Adrenal gland (tissue), 9 donors: ENCODE measurements at regions not wholly inside any gene's neighbourhood (a gene's known extent, or its start where the extent isn't known, plus 50 kb on each side); places are given as distances from the start of the nearest gene placed in this dataset.

Experiments
- DNase-seq, 7 donors: peaks; one replicate each; pipeline ENCODE4 v3.0.0-alpha.2; 2019 to 2020
- H3K27ac ChIP-seq, 5 donors: fragments of 200-600 bp; sonication (generic) in 4 of 5; 1 replicate in 3 of 5; 2 replicates in 2 of 5; pipeline versions ENCODE4 v1.5.1 to v1.8.0; 2016 to 2020; ENCODE audit warnings: mild to moderate bottlenecking in 1 of 5
- H3K27me3 ChIP-seq: fragments of 200-600 bp; 2 replicates; pipeline ENCODE4 v1.8.0; 2021
- H3K36me3 ChIP-seq, 2 donors: fragments of 200-600 bp; replicated peaks in 1 of 2; 1 replicate in 1 of 2; 2 replicates in 1 of 2; pipeline versions ENCODE4 v1.5.1 to v1.8.0; 2018 to 2022
- H3K4me1 ChIP-seq, 2 donors: fragments of 200-600 bp; replicated peaks in 1 of 2; 1 replicate in 1 of 2; 2 replicates in 1 of 2; pipeline versions ENCODE4 v1.5.1 to v1.8.0; 2018 to 2021
- H3K4me3 ChIP-seq, 4 donors: fragments of 200-600 bp; sonication (generic) in 3 of 4; one replicate each; pipeline ENCODE4 v1.5.1; 2016 to 2018
- H3K9me3 ChIP-seq, 3 donors: fragments of 200-600 bp; sonication (generic) in 1 of 3; replicated peaks in 1 of 3; 1 replicate in 2 of 3; 2 replicates in 1 of 3; pipeline versions ENCODE4 v1.5.1 to v1.8.0; 2016 to 2021
- POLR2A ChIP-seq, 2 donors: fragments of 450-650 bp; IDR thresholded peaks; one replicate each; pipeline ENCODE4 v1.6.1; 2017; ENCODE audit warnings: antibody characterized with exemption in 2 of 2, mild to moderate bottlenecking in 2 of 2, moderate library complexity in 1 of 2
- WGBS, 4 donors: extraction: QIAGEN DNeasy Blood & Tissue Kit in 2 of 4; methylation state at CpG; one replicate each; pipeline versions ENCODE4 v1.1.5 to v1.1.7; 2013 to 2017; 5-methylcytosine and 5-hydroxymethylcytosine counted together
- intact Hi-C, 2 donors: fragments of 100-400 bp; cut with DNase I; formaldehyde crosslinking; loops; one replicate each; pipeline versions ENCODE4 v1.14.1 to v1.15.0; 2022 to 2023
- TF ChIP-seq, protein P1 (sequence below), 6 experiments: fragments of 450-650 bp in 4 of 6; fragments of 200-600 bp in 2 of 6; sonication (generic) in 1 of 6; IDR thresholded peaks; 1 replicate in 5 of 6; 2 replicates in 1 of 6; pipeline versions ENCODE4 v1.5.1 to v1.8.0; 2016 to 2021; ENCODE audit warnings: antibody characterized with exemption in 6 of 6, mild to moderate bottlenecking in 2 of 6, moderate library complexity in 1 of 6
- donor health status: healthy with polysubstance abuse.
- donor health status: Bipolar disorder and iron deficiency.
- donor health status: DM: yes; HTN: yes; CAD: no.
- donor health status: DM: no; HTN: no; CAD: no.
- donor health status: DM: no; HTN: no; CAD: no.

GRCh38 chrX:131397891-131398290 lies 108.8 kb upstream of the IGSF1 start:
- no peak for TF ChIP-seq POLR2A (IDR thresholded peaks at IDR 0.05)
- TF ChIP-seq, protein P1, sequence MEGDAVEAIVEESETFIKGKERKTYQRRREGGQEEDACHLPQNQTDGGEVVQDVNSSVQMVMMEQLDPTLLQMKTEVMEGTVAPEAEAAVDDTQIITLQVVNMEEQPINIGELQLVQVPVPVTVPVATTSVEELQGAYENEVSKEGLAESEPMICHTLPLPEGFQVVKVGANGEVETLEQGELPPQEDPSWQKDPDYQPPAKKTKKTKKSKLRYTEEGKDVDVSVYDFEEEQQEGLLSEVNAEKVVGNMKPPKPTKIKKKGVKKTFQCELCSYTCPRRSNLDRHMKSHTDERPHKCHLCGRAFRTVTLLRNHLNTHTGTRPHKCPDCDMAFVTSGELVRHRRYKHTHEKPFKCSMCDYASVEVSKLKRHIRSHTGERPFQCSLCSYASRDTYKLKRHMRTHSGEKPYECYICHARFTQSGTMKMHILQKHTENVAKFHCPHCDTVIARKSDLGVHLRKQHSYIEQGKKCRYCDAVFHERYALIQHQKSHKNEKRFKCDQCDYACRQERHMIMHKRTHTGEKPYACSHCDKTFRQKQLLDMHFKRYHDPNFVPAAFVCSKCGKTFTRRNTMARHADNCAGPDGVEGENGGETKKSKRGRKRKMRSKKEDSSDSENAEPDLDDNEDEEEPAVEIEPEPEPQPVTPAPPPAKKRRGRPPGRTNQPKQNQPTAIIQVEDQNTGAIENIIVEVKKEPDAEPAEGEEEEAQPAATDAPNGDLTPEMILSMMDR (IDR thresholded peaks at IDR 0.05) = no peak
- H3K4me3 ChIP-seq = no peak overlapping the region
- no peaks in the 10 kb centered on the region for H3K36me3 ChIP-seq
- 79 to 88% (median 82%) methylated on average over 5 of the region's 5 CpGs for WGBS, 4 donors
- H3K9me3 ChIP-seq = no peaks in the 10 kb centered on the region
- peaks cover 8% of the 10 kb centered on the region for H3K27me3 ChIP-seq
- H3K4me1 ChIP-seq = no peaks in the 10 kb centered on the region
- intact Hi-C loops = no loop called here
- no peak for DNase-seq
- H3K27ac ChIP-seq = no peak overlapping the region

GRCh38 chrX:131399678-131400428 lies 110.7 kb upstream of the IGSF1 start:
- H3K9me3 ChIP-seq = no peaks in the 10 kb centered on the region
- H3K4me1 ChIP-seq = no peaks in the 10 kb centered on the region
- H3K4me3 ChIP-seq = no peak overlapping the region
- H3K27ac ChIP-seq = no peak overlapping the region
- H3K27me3 ChIP-seq = peaks cover 8% of the 10 kb centered on the region
- TF ChIP-seq, protein P1 (IDR thresholded peaks at IDR 0.05) = no peak
- TF ChIP-seq POLR2A (IDR thresholded peaks at IDR 0.05) = no peak
- 67 to 75% (median 74%) methylated on average over 5 to 7 of the region's 7 CpGs for WGBS, 4 donors
- no peaks in the 10 kb centered on the region for H3K36me3 ChIP-seq
- intact Hi-C loops = no loop called here
- DNase-seq = no peak

GRCh38 chrX:131402124-131402811 lies 113.2 kb upstream of the IGSF1 start:
- no peak overlapping the region for H3K27ac ChIP-seq
- no peaks in the 10 kb centered on the region for H3K36me3 ChIP-seq
- H3K9me3 ChIP-seq = no peaks in the 10 kb centered on the region
- peaks cover under 1% of the 10 kb centered on the region for H3K27me3 ChIP-seq
- 66 to 78% (median 74%) methylated on average over 5 of the region's 5 CpGs for WGBS, 4 donors
- no peak for DNase-seq
- TF ChIP-seq, protein P1 (IDR thresholded peaks at IDR 0.05) = no peak
- TF ChIP-seq POLR2A (IDR thresholded peaks at IDR 0.05) = no peak
- no peaks in the 10 kb centered on the region for H3K4me1 ChIP-seq
- no peak overlapping the region for H3K4me3 ChIP-seq
- intact Hi-C loops = no loop called here

DNA sequence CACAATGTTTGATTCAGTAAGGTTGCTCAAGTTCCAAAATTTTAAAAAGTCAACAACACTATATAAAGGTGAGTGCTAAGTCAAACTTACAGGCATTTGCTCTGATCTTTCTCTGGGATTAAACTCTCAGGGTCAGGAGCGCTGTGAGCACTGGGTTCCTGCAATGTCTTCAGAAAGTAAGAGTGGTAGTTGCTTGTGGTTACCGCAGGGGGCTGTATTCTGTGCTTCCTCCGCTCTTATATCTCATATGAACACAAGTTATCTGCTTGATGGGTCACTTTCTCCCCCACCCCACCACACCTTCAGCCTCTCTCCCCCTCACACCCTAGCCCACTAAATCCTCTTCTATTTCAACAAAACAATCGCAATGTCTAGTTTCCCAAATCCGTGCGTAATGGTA lies 116.4 kb upstream of the IGSF1 start:
- intact Hi-C loops = no loop called here
- H3K36me3 ChIP-seq = no peaks in the 10 kb centered on the region
- no peak overlapping the region for H3K4me3 ChIP-seq
- 23 to 47% (median 32%) methylated on average over 4 to 6 of the region's 6 CpGs for WGBS, 4 donors
- H3K27ac ChIP-seq = no peak overlapping the region
- no peaks in the 10 kb centered on the region for H3K4me1 ChIP-seq
- TF ChIP-seq, protein P1 (IDR thresholded peaks at IDR 0.05) = no peak
- TF ChIP-seq POLR2A (IDR thresholded peaks at IDR 0.05) = no peak
- DNase-seq = no peak
- H3K27me3 ChIP-seq = no peaks in the 10 kb centered on the region
- no peaks in the 10 kb centered on the region for H3K9me3 ChIP-seq
